ACC112 (cell line): ENCODE measurements at regions not wholly inside any gene's neighbourhood (a gene's known extent, or its start where the extent isn't known, plus 50 kb on each side); places are given as distances from the start of the nearest gene placed in this dataset.

ENCODE experiments used
- H2AFZ ChIP-seq: fragments of 200-600 bp; sonication (generic); one replicate; pipeline ENCODE4 v1.6.0; 2017; ENCODE audit warnings: antibody characterized with exemption, low read length; ENCODE audit not compliant: unreplicated experiment
- H3K27ac ChIP-seq: fragments of 200-600 bp; sonication (generic); 2 replicates; pipeline ENCODE4 v1.5.1; 2014; ENCODE audit warnings: low read depth, mild to moderate bottlenecking, antibody characterized with exemption, low read length, moderate library complexity
- H3K27me3 ChIP-seq: fragments of 200-600 bp; sonication (generic); 2 replicates; pipeline ENCODE4 v1.6.1; 2014; ENCODE audit warnings: mild to moderate bottlenecking, antibody characterized with exemption, low read length, moderate library complexity, mixed read lengths; ENCODE audit not compliant: insufficient read depth
- H3K36me3 ChIP-seq: fragments of 200-600 bp; sonication (generic); 2 replicates; pipeline ENCODE4 v1.6.1; 2016; ENCODE audit warnings: mild to moderate bottlenecking, antibody characterized with exemption, low read length, moderate library complexity, mixed read lengths; ENCODE audit not compliant: insufficient read depth
- H3K4me1 ChIP-seq: fragments of 200-600 bp; sonication (generic); one replicate; pipeline ENCODE4 v1.6.1; 2016; ENCODE audit warnings: low read length, mixed read lengths; ENCODE audit not compliant: insufficient read depth, unreplicated experiment, control insufficient read depth
- H3K4me3 ChIP-seq: fragments of 200-600 bp; sonication (generic); 2 replicates; pipeline ENCODE4 v1.5.1; 2014; ENCODE audit warnings: mild to moderate bottlenecking, low read depth, low read length
- H3K79me2 ChIP-seq: fragments of 200-600 bp; sonication (generic); one replicate; pipeline ENCODE4 v1.6.0; 2016; ENCODE audit warnings: low read length; ENCODE audit not compliant: control insufficient read depth, unreplicated experiment, insufficient read depth

- no peaks in the 10 kb centered on the region for H3K27me3 ChIP-seq
- no peak overlapping the region for H2AFZ ChIP-seq
- H3K36me3 ChIP-seq, result no peaks in the 10 kb centered on the region
- H3K4me1 ChIP-seq, result peaks cover 4% of the 10 kb centered on the region
- no peak overlapping the region for H3K27ac ChIP-seq
- no peaks in the 10 kb centered on the region for H3K79me2 ChIP-seq
- no peak overlapping the region for H3K4me3 ChIP-seq
Measured at GRCh38 chr2:9765611-9766531, 77.4 kb upstream of the TAF1B start.

GRCh38 chr2:9767656-9768281 is 75.5 kb upstream of the TAF1B start:
- Histone ChIP-seq H3K4me3 (no peak overlapping the region), H3K4me1 (peaks cover 15% of the 10 kb centered on the region), H3K27me3 (no peaks in the 10 kb centered on the region), H3K79me2 (no peaks in the 10 kb centered on the region), H2AFZ (no peak overlapping the region), H3K36me3 (no peaks in the 10 kb centered on the region), H3K27ac (no peak overlapping the region)

- H3K4me1 ChIP-seq, result peaks cover 15% of the 10 kb centered on the region
- H3K27ac ChIP-seq, result no peak overlapping the region
- no peak overlapping the region for H2AFZ ChIP-seq
- no peaks in the 10 kb centered on the region for H3K27me3 ChIP-seq
- H3K36me3 ChIP-seq, result no peaks in the 10 kb centered on the region
- no peak overlapping the region for H3K4me3 ChIP-seq
- no peaks in the 10 kb centered on the region for H3K79me2 ChIP-seq
Measured at GRCh38 chr2:9768388-9768787, 74.9 kb upstream of the TAF1B start.

GRCh38 chr2:9769171-9770005 is 73.9 kb upstream of the TAF1B start:
- no peak overlapping the region for H2AFZ ChIP-seq
- no peak overlapping the region for H3K4me3 ChIP-seq

GRCh38 chr2:9770006-9770307 is 73.3 kb upstream of the TAF1B start:
- Histone ChIP-seq H3K79me2 (no peaks in the 10 kb centered on the region), H2AFZ (no peak overlapping the region), H3K27ac (no peak overlapping the region), H3K36me3 (no peaks in the 10 kb centered on the region), H3K27me3 (no peaks in the 10 kb centered on the region), H3K4me1 (peaks cover 15% of the 10 kb centered on the region), H3K4me3 (peak overlapping the region; percentile 6; the same call in 1 of the 2 replicates)

More at GRCh38 chr2:9769171-9770005, 73.9 kb upstream of the TAF1B start:
- Histone ChIP-seq H3K27ac (no peak overlapping the region), H3K79me2 (no peaks in the 10 kb centered on the region), H3K27me3 (no peaks in the 10 kb centered on the region), H3K4me1 (peaks cover 15% of the 10 kb centered on the region), H3K36me3 (no peaks in the 10 kb centered on the region)

GRCh38 chr2:9770308-9771100 is 72.8 kb upstream of the TAF1B start:
- H3K36me3 ChIP-seq, result no peaks in the 10 kb centered on the region
- H3K4me3 ChIP-seq, result peak overlapping the region; percentile 6; the same call in 1 of the 2 replicates
- no peaks in the 10 kb centered on the region for H3K27me3 ChIP-seq
- H3K4me1 ChIP-seq, result peaks cover 15% of the 10 kb centered on the region
- H2AFZ ChIP-seq, result no peak overlapping the region
- H3K79me2 ChIP-seq, result no peaks in the 10 kb centered on the region
- H3K27ac ChIP-seq, result peak overlapping the region; percentile 7; the same call in 1 of the 2 replicates

- Histone ChIP-seq H3K36me3 (no peaks in the 10 kb centered on the region), H3K4me1 (peaks cover 15% of the 10 kb centered on the region), H3K27me3 (no peaks in the 10 kb centered on the region), H2AFZ (no peak overlapping the region), H3K79me2 (no peaks in the 10 kb centered on the region), H3K4me3 (no peak overlapping the region), H3K27ac (peak overlapping the region; percentile 24; the same call in 1 of the 2 replicates)
Measured at GRCh38 chr2:9771101-9771449, 72.2 kb upstream of the TAF1B start.

- Histone ChIP-seq H3K4me1 (peaks cover 15% of the 10 kb centered on the region), H3K79me2 (no peaks in the 10 kb centered on the region), H3K27ac (peak overlapping the region; percentile 25; the same call in 1 of the 2 replicates), H2AFZ (no peak overlapping the region), H3K36me3 (no peaks in the 10 kb centered on the region), H3K4me3 (no peak overlapping the region), H3K27me3 (no peaks in the 10 kb centered on the region)
Measured at GRCh38 chr2:9771481-9772017, 71.7 kb upstream of the TAF1B start.

GRCh38 chr2:9772035-9772998 is 71.0 kb upstream of the TAF1B start:
- Histone ChIP-seq H3K27ac (peak overlapping the region; percentile 25; the same call in 1 of the 2 replicates), H3K27me3 (no peaks in the 10 kb centered on the region), H2AFZ (no peak overlapping the region), H3K79me2 (no peaks in the 10 kb centered on the region), H3K4me3 (no peak overlapping the region), H3K4me1 (peaks cover 15% of the 10 kb centered on the region), H3K36me3 (no peaks in the 10 kb centered on the region)
